K562 (cell line): ENCODE measurements at regions not wholly inside any gene's neighbourhood (a gene's known extent, or its start where the extent isn't known, plus 50 kb on each side); places are given as distances from the start of the nearest gene placed in this dataset.

Experiments used
- ATAC-seq: fragments of 200-7000 bp; cut with Tn5 transposase; 3 replicates; pipeline ENCODE4 v1.9.1; 2020; ENCODE audit warnings: moderate library complexity
- BruUV-seq: library from RNA; stranded (reverse); fragments of 400-500 nt; replicated peaks from 2 replicates; lab custom pipeline; 2021; lab: Mats Ljungman, UMichigan
- CTCF ChIA-PET: fragments of 300-600 bp; formaldehyde crosslinking; extraction: SDS; loops from one replicate; lab custom pipeline; 2021; ENCODE audit warnings: low intra/inter-chr PET ratio; lab: Yijun Ruan, JAX
- POLR2A ChIA-PET: fragments of 300-600, 350-650 bp; sonication (Branson Sonifier 250); formaldehyde crosslinking; extraction: SDS; loops from one replicate; lab custom pipeline; 2021; ENCODE audit warnings: antibody characterized with exemption, inconsistent platforms; lab: Yijun Ruan, JAX
- DNase-seq, 4 experiments: peaks; one replicate each; pipeline versions ENCODE4 v3.0.0 to v3.0.0-alpha.2; 2011 to 2018; ENCODE audit warnings: low spot score in 3 of 4, mixed read lengths in 3 of 4; ENCODE audit errors: extremely low read depth in 1 of 4
- FAIRE-seq: peaks from 2 replicates; lab custom pipeline; 2011; peaks lifted over from hg19 to GRCh38; lab: Jason Lieb, UNC
- H2AFZ ChIP-seq: 2 replicates; pipeline ENCODE4 v1.6.0; 2011; ENCODE audit warnings: low read depth, low read length, control low read depth, inconsistent platforms
- H3K27ac ChIP-seq: fragments of 200-600 bp; 3 replicates; pipeline ENCODE4 v1.8.0; 2011; ENCODE audit warnings: low read depth, mild to moderate bottlenecking, control low read depth, inconsistent platforms, low read length, moderate library complexity, mixed read lengths; ENCODE audit errors: extremely low read depth
- H3K27me3 ChIP-seq, 2 experiments: fragments of 300-600 bp in 1 of 2; 2 replicates in 1 of 2; 3 replicates in 1 of 2; pipeline versions ENCODE4 v1.6.0 to v1.8.0; 2011; ENCODE audit warnings: inconsistent platforms in 2 of 2, low read length in 2 of 2, mild to moderate bottlenecking in 1 of 2, mixed read lengths in 1 of 2, moderate library complexity in 1 of 2; ENCODE audit not compliant: control insufficient read depth in 2 of 2, insufficient read depth in 2 of 2
- H3K36me3 ChIP-seq: fragments of 300-600 bp; 3 replicates; pipeline ENCODE4 v1.8.0; 2011; ENCODE audit warnings: mild to moderate bottlenecking, low read length, inconsistent platforms; ENCODE audit not compliant: control insufficient read depth, insufficient read depth
- H3K4me1 ChIP-seq, 2 experiments: fragments of 200-600 bp in 1 of 2; replicated peaks in 1 of 2; 2 replicates in 1 of 2; 3 replicates in 1 of 2; pipeline versions ENCODE4 v1.5.1 to v1.8.0; 2011; ENCODE audit warnings: inconsistent platforms in 2 of 2, low read length in 2 of 2, mild to moderate bottlenecking in 1 of 2, mixed read lengths in 1 of 2, moderate library complexity in 1 of 2; ENCODE audit not compliant: control insufficient read depth in 2 of 2, insufficient read depth in 2 of 2
- H3K4me2 ChIP-seq: 2 replicates; pipeline ENCODE4 v1.6.1; 2011; ENCODE audit warnings: low read length, control low read depth, inconsistent platforms, mixed read lengths; ENCODE audit not compliant: insufficient read depth
- H3K4me3 ChIP-seq: fragments of 200-600 bp; sonication (generic), shearing (Covaris generic); 2 replicates; pipeline ENCODE4 v1.5.1; 2016; ENCODE audit warnings: control low read depth, inconsistent platforms
- H3K79me2 ChIP-seq: fragments of 200-600 bp; 3 replicates; pipeline ENCODE4 v1.8.0; 2011; ENCODE audit warnings: low read length, inconsistent platforms; ENCODE audit not compliant: control insufficient read depth, insufficient read depth
- H3K9ac ChIP-seq, 2 experiments: 2 replicates each; pipeline versions ENCODE4 v1.6.0 to v1.6.1; 2011; ENCODE audit warnings: low read depth in 2 of 2, low read length in 2 of 2, control low read depth in 1 of 2, inconsistent platforms in 1 of 2, mild to moderate bottlenecking in 1 of 2, mixed read lengths in 1 of 2; ENCODE audit not compliant: insufficient read depth in 1 of 2
- H3K9me1 ChIP-seq: one replicate; pipeline ENCODE4 v1.6.0; 2011; ENCODE audit warnings: inconsistent platforms, mild to moderate bottlenecking, low read length, moderate library complexity; ENCODE audit not compliant: control insufficient read depth, insufficient read depth
- H3K9me3 ChIP-seq: replicated peaks from 2 replicates; pipeline ENCODE4 v1.5.1; 2011; ENCODE audit warnings: low read depth, low read length, inconsistent platforms; ENCODE audit not compliant: control insufficient read depth, insufficient read depth
- H4K20me1 ChIP-seq: replicated peaks from 2 replicates; pipeline ENCODE4 v1.6.1; 2011; ENCODE audit warnings: low read length, inconsistent platforms, mixed read lengths; ENCODE audit not compliant: control insufficient read depth, insufficient read depth
- BHLHE40 ChIP-seq: IDR thresholded peaks from 2 replicates; pipeline ENCODE4 v1.6.1; 2011; ENCODE audit warnings: low read length, improper control_type of control experiment
- CAMTA2 ChIP-seq: fragments of 250-450 bp; sonication (Bioruptor Pico); conservative IDR thresholded peaks from 2 replicates; pipeline ENCODE4 v1.5.1; 2022
- MAFG ChIP-seq: fragments of 450-650 bp; conservative IDR thresholded peaks from 2 replicates; pipeline ENCODE4 v1.6.1; 2016; ENCODE audit warnings: missing genetic modification characterization, missing compliant biosample characterization
- MCM2 ChIP-seq: fragments of 450-650 bp; IDR thresholded peaks from 2 replicates; pipeline ENCODE4 v1.6.1; 2017; ENCODE audit warnings: low read depth, mild to moderate bottlenecking
- MCM7 ChIP-seq, 2 experiments: fragments of 450-650 bp; IDR thresholded peaks; 2 replicates each; pipeline ENCODE4 v1.6.1; 2016 to 2018
- NCOA6 ChIP-seq: fragments of 450-650 bp; IDR thresholded peaks from 2 replicates; pipeline ENCODE4 v1.6.1; 2017; ENCODE audit warnings: mild to moderate bottlenecking
- POLR2A ChIP-seq: fragments of 450-650 bp; conservative IDR thresholded peaks from 2 replicates; pipeline ENCODE4 v1.6.1; 2016
- SREBF2 ChIP-seq: sonication (generic); formaldehyde crosslinking; IDR thresholded peaks from 2 replicates; pipeline ENCODE4 v1.4.0; 2020; ENCODE audit warnings: mild to moderate bottlenecking, missing genetic modification reagents
- THRAP3 ChIP-seq: fragments of 450-650 bp; IDR thresholded peaks from 2 replicates; pipeline ENCODE4 v1.6.1; 2016; ENCODE audit warnings: mild to moderate bottlenecking, inconsistent platforms, borderline replicate concordance
- TSC22D4 ChIP-seq: fragments of 450-650 bp; IDR thresholded peaks from 2 replicates; pipeline ENCODE4 v1.6.1; 2016; ENCODE audit warnings: missing genetic modification characterization, missing biosample characterization, control low read depth
- ZBED1 ChIP-seq: IDR thresholded peaks from 2 replicates; pipeline ENCODE4 v1.6.1; 2014
- ZC3H11A ChIP-seq: IDR thresholded peaks from 2 replicates; pipeline ENCODE4 v1.6.1; 2012; ENCODE audit warnings: low read depth, low read length, improper control_type of control experiment
- ZNF121 ChIP-seq: sonication (generic); formaldehyde crosslinking; conservative IDR thresholded peaks from 2 replicates; pipeline ENCODE4 v1.8.0; 2022; ENCODE audit warnings: missing genetic modification reagents
- ZNF24 ChIP-seq: fragments of 450-650 bp; IDR thresholded peaks from 2 replicates; pipeline ENCODE4 v1.6.1; 2016
- ZNF282 ChIP-seq: sonication (generic); formaldehyde crosslinking; IDR thresholded peaks from 2 replicates; pipeline ENCODE4 v1.8.1; 2023; ENCODE audit warnings: missing genetic modification reagents
- ZNF584 ChIP-seq: fragments of 200-800 bp; sonication (Bioruptor generic); IDR thresholded peaks from 2 replicates; pipeline ENCODE4 v1.6.1; 2016; ENCODE audit warnings: low read depth, mild to moderate bottlenecking, missing genetic modification characterization, missing compliant biosample characterization
- WGBS: fragments of 100-300 bp; shearing (Covaris generic); methylation state at CpG from one replicate; pipeline ENCODE4 v1.1.6; 2016; ENCODE audit warnings: low coverage, mixed read lengths; ENCODE audit not compliant: insufficient coverage; ENCODE audit errors: missing lambda C conversion rate; 5-methylcytosine and 5-hydroxymethylcytosine counted together
- in situ Hi-C: fragments of 300-500 bp; cut with MboI; formaldehyde crosslinking; loops from 4 replicates; pipeline ENCODE4 v1.15.0; 2018; ENCODE audit warnings: inconsistent platforms, mixed read lengths
- intact Hi-C: fragments of 100-400 bp; cut with micrococcal nuclease; formaldehyde crosslinking; loops from 2 replicates; pipeline ENCODE4 v1.14.2; 2022
- TF ChIP-seq, protein P1 (sequence below): fragments of 250-450 bp; sonication (Bioruptor Pico); IDR thresholded peaks from 2 replicates; pipeline ENCODE4 v1.5.0; 2021; ENCODE audit warnings: mild to moderate bottlenecking, borderline replicate concordance
- TF ChIP-seq, protein P2 (sequence below): fragments of 200-800 bp; sonication (Bioruptor generic); IDR thresholded peaks from 2 replicates; pipeline ENCODE4 v1.6.1; 2016; ENCODE audit warnings: missing genetic modification characterization, missing compliant biosample characterization

DNA sequence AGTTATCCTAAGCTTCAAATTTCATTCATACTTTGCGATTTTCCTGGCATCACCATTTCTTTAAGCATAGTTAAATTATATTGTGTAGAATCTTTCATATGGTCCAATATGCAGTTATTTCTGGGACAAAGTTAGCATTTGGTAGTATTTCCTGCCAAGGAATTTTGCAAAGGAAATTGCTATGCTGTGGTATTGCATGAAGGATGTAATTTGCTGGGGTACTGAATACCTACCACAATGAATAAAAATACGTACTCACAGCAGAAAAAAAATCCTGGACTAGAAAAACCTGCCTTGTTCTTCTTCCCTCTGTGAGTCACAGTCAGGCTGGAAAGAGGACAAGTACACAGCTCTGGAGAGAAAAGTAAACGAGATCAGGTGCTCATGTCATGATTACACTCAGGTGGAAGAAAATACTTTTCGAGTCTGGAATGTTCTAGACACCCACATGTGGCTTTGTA lies 241.2 kb downstream of the PTBP2 start (continued):
- TF ChIP-seq BHLHE40 (no peak), THRAP3 (no peak), CAMTA2 (CRISPR knock-in tag) (no peak), MCM7 (IDR thresholded peaks at IDR 0.05) (no peak), TSC22D4 (tag) (no peak), MAFG (tag) (no peak), POLR2A (no peak)

DNA sequence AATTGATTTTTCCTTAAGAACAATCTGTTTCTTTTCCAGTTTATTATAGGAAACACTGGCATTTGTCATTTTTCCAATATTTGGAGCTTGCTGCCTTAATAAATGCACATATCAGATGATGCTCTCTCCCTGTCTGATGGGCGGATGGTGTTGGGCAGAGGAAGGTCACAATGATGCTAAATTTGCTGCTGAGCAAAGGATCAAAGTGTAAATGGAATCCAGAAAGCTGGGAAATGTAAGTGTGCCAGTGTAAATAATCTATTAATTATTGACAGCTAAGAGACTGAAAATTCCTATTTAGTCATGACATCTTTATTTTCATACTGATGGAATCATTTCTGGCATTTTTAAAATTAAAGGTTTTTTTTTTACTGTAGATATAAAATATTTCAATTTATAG lies 243.2 kb downstream of the PTBP2 start:
- ChIA-PET POLR2A (no interaction called here), CTCF (no interaction called here)
- no peaks in the 10 kb centered on the region for H3K4me1 ChIP-seq
- in situ Hi-C loops, result no loop called here
- no peak for FAIRE-seq
- H3K79me2 ChIP-seq, result no peaks in the 10 kb centered on the region
- H3K36me3 ChIP-seq, result no peaks in the 10 kb centered on the region
- H3K9me1 ChIP-seq, result no peaks in the 10 kb centered on the region
- no peak overlapping the region for H3K9ac ChIP-seq
- ATAC-seq, result no peak
- H2AFZ ChIP-seq, result no peak overlapping the region
- BruUV-seq, result no TSS peak
- intact Hi-C loops, result no loop called here
- H3K27ac ChIP-seq, result no peak overlapping the region
- H3K4me2 ChIP-seq, result no peak overlapping the region
- no peaks in the 10 kb centered on the region for H4K20me1 ChIP-seq
- DNase-seq, result no peak
- H3K4me3 ChIP-seq, result no peak overlapping the region
- no peaks in the 10 kb centered on the region for H3K9me3 ChIP-seq
- 0% methylated on average over 1 of the region's 1 CpG for WGBS
- no peaks in the 10 kb centered on the region for H3K27me3 ChIP-seq
- TF ChIP-seq ZNF24 (no peak), ZNF282 (CRISPR knock-in tag) (no peak), SREBF2 (no peak), ZNF584 (CRISPR knock-in tag) (no peak), NCOA6 (no peak), ZC3H11A (no peak), ZNF121 (CRISPR knock-in tag) (no peak), MCM2 (no peak), ZBED1 (no peak)
- TF ChIP-seq, protein P1, sequence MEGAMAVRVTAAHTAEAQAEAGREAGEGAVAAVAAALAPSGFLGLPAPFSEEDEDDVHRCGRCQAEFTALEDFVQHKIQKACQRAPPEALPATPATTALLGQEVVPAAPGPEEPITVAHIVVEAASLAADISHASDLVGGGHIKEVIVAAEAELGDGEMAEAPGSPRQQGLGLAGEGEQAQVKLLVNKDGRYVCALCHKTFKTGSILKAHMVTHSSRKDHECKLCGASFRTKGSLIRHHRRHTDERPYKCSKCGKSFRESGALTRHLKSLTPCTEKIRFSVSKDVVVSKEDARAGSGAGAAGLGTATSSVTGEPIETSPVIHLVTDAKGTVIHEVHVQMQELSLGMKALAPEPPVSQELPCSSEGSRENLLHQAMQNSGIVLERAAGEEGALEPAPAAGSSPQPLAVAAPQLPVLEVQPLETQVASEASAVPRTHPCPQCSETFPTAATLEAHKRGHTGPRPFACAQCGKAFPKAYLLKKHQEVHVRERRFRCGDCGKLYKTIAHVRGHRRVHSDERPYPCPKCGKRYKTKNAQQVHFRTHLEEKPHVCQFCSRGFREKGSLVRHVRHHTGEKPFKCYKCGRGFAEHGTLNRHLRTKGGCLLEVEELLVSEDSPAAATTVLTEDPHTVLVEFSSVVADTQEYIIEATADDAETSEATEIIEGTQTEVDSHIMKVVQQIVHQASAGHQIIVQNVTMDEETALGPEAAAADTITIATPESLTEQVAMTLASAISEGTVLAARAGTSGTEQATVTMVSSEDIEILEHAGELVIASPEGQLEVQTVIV (CRISPR knock-in tag), result no peak
- TF ChIP-seq, protein P2, sequence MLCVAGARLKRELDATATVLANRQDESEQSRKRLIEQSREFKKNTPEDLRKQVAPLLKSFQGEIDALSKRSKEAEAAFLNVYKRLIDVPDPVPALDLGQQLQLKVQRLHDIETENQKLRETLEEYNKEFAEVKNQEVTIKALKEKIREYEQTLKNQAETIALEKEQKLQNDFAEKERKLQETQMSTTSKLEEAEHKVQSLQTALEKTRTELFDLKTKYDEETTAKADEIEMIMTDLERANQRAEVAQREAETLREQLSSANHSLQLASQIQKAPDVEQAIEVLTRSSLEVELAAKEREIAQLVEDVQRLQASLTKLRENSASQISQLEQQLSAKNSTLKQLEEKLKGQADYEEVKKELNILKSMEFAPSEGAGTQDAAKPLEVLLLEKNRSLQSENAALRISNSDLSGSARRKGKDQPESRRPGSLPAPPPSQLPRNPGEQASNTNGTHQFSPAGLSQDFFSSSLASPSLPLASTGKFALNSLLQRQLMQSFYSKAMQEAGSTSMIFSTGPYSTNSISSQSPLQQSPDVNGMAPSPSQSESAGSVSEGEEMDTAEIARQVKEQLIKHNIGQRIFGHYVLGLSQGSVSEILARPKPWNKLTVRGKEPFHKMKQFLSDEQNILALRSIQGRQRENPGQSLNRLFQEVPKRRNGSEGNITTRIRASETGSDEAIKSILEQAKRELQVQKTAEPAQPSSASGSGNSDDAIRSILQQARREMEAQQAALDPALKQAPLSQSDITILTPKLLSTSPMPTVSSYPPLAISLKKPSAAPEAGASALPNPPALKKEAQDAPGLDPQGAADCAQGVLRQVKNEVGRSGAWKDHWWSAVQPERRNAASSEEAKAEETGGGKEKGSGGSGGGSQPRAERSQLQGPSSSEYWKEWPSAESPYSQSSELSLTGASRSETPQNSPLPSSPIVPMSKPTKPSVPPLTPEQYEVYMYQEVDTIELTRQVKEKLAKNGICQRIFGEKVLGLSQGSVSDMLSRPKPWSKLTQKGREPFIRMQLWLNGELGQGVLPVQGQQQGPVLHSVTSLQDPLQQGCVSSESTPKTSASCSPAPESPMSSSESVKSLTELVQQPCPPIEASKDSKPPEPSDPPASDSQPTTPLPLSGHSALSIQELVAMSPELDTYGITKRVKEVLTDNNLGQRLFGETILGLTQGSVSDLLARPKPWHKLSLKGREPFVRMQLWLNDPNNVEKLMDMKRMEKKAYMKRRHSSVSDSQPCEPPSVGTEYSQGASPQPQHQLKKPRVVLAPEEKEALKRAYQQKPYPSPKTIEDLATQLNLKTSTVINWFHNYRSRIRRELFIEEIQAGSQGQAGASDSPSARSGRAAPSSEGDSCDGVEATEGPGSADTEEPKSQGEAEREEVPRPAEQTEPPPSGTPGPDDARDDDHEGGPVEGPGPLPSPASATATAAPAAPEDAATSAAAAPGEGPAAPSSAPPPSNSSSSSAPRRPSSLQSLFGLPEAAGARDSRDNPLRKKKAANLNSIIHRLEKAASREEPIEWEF (CRISPR knock-in tag), result no peak
